HS-27A (cell line): ENCODE measurements at regions not wholly inside any gene's neighbourhood (a gene's known extent, or its start where the extent isn't known, plus 50 kb on each side); places are given as distances from the start of the nearest gene placed in this dataset.
"Not testable (repeated sequence)": the region's sequence is repeated elsewhere in the genome, so short reads cannot be mapped to it uniquely, and the experiment has no call there.

Source experiments
- DNase-seq: peaks from one replicate; pipeline ENCODE4 v3.0.0-alpha.2; 2012; ENCODE audit warnings: low read depth, missing footprints

DNA sequence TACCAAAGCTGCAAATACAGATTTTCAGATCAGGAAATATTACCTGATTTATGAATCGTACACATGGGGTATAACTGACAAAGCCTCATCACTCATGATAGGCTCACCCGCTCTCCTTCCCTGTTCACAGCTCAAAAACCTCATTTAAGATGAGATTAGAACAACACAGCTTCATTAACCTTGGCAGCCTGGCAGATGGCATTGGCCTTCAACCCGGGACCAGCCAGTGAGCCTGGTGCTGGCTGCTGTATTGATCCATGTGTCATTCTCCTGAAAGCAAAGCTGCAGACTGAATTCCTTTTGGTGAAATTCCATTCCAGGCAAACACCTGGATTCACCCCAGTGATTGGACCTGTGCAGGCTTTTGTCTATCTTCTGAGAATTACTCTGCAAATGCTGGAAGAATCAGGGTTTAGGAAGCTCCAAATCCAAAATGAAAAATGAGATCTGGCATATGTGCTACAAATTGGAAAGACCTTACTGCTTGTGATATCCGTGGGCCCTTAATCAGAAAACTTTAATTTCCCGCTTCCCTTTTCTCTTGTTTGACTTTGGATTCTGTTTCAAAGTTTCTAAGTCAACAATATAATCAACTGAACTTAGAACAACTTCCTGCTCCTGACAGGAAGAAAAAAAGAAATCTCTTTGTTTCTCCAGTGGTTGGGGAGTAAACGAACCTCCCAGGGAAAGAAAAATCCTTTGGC, 189.1 kb upstream of the KBTBD8 start:
- no peak for DNase-seq

DNA sequence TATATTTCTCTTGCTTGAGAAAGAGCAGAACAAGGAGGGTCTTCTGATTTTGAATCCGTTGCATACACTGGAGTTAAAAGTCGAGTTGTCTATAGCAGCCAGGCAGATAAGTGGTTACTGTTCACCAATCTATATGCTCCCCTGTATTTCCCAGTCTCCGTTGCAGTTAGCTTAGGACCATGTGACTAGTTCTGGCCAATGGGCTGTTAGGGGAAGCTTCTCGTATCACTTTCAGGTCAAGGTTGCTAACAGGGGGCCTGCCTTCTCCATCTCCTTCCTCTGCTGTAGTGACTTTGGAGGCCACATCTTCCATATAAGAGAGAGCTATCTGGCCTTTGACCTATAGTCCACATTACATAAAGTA, 188.5 kb upstream of the KBTBD8 start:
- no peak for DNase-seq

GRCh38 chr3:66812136-66812535, 186.0 kb upstream of the KBTBD8 start:
- no peak for DNase-seq

DNA sequence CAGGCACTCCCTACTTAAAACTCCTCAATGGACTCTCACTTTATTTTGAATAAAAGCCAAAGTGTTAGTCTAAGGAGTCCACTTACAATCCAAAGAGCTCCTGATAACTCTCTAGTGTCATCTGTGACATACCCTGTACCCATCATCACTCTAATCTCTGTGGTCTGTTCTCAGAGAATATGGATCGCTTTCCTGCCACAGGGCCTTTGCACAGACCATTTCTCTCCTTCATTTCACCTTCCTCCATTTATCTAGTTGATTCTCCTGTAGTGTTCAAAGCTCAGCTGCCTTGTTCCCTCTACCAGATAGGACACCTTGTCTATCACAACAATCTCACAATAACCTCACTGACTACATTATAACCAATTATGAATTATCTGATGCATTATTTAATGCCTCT, 185.4 kb upstream of the KBTBD8 start:
- no peak for DNase-seq

DNA sequence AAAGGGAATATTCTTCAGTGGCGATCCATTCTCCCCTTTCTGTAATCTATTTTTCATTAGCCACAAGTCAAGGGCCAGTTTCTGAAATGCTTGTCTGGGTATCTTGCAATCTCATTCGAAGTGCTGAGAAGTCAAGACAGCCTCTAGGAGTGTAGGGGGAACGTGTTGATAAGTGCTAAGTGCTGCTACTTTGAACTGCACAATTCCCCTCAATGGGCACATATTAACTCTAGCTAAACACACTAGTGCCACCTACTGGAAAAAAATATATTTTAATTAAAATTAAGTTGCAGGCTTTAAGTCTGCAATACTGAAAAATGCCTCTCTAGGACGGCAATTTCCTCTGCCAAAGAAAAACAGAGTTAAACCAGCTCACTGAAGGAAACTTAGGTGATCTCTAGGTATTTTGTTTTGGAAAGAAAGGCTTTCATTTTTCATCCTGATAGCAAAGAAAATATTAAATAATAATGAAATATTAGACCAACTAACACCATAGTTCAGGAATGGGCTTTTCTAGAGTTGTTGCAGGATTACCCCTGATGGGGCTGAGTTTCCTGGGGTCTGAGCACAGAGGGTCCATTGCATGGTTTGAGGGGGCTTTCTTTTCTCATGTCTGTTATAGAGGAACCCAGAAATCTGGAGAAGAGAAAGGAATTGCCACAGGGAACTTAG, 181.9 kb upstream of the KBTBD8 start:
- DNase-seq = no peak

DNA sequence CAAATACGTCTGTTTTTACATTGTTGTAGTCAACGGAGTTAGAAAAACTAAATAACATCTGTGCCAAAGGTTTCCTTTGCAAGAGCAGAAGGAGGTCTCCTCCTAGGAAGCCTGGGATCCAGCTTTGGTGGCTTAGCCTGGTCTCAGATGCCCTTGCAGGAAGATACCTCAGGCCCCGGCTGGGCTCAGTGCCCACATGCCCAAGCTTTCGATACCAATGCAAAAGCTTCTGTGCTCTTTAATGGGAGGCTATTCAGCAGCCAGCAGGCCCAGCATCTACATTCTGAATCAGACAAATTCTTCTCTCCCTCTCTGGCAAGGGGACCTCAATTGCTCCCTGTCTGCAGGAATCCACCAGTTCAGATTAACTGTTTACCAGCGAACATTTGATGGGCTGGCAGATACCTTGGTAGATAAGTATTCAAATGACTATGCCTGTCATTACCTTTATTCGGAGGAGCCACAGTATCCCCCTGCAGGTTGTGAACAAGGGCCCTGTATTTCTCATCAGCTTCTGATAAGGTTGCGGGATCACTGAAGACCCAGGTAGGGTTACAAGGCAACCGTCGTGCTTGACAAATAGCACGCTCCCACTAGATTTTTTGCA, 180.1 kb upstream of the KBTBD8 start:
- DNase-seq = no peak

DNA sequence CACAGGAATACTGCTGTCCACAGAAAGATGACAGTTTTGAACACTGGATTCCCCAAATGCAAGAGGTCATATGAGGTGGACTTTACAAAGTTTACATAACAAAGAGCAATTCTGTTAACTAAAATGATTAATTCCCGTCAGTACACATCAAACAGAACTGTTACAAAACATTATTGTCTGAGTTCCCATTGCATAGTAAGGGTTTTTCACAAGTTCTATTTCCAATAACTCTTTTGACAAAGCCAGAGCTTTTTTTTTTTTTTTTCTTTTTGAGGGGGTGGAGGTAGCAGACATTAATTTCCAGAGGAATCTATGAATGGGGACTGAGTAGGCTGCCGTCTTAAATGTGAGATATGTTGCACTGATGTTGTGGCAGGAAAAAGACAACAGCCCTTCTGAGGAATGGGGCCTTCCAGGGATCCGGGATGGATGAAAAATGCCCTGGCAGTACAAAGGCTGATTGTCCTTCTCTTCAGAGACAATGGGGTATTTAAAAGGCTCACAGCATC, 178.1 kb upstream of the KBTBD8 start:
- no peak for DNase-seq

- DNase-seq = peak; percentile 38
Observed at GRCh38 chr3:66822186-66823008, 175.7 kb upstream of the KBTBD8 start.

- no peak for DNase-seq
Observed at GRCh38 chr3:66823009-66823397, 175.1 kb upstream of the KBTBD8 start.

GRCh38 chr3:66823532-66823931, 174.6 kb upstream of the KBTBD8 start:
- no peak for DNase-seq

GRCh38 chr3:66825375-66825774, 172.7 kb upstream of the KBTBD8 start:
- no peak for DNase-seq

- no peak for DNase-seq
Observed at GRCh38 chr3:66827726-66828125, 170.4 kb upstream of the KBTBD8 start.

DNA sequence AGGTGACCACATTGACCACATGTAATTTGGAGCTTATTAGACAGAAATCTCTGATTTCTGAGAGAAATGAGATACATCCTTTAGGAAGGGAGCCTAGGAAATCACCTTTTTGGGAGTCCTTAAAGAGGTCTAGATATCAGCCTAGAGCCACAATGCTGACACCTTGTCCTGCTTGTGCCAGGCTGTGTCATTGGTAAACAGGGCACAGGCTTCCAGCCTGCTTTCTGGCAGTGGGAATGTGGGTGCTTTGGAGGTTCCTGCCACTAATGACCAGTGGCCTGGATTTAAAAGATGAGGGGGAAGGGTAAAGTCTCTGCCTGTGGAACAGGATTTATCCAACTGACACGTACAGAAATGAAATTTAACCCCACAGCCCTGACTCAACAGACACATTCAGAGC, 169.8 kb upstream of the KBTBD8 start:
- no peak for DNase-seq

- no peak for DNase-seq
Observed at GRCh38 chr3:66830301-66830700, 167.8 kb upstream of the KBTBD8 start.

DNA sequence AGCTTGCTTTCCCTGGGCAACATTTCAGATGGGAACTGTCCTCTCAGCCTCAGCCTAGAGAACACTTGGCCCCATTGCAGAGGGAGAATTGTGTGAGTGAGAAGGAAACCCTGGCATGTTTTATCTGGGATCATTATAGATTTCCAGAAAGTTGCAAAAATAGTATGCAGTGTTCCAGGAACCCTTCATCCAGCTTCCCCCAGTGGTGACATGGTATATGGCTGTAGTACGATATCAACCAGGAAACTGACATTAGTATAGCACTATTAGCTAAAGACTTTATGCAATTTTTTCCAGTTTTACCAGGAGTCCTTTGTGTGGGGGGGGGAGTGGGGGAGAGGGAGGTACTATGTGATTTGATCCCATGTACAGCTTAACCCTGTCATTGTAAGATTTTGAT, 166.2 kb upstream of the KBTBD8 start:
- no peak for DNase-seq

DNA sequence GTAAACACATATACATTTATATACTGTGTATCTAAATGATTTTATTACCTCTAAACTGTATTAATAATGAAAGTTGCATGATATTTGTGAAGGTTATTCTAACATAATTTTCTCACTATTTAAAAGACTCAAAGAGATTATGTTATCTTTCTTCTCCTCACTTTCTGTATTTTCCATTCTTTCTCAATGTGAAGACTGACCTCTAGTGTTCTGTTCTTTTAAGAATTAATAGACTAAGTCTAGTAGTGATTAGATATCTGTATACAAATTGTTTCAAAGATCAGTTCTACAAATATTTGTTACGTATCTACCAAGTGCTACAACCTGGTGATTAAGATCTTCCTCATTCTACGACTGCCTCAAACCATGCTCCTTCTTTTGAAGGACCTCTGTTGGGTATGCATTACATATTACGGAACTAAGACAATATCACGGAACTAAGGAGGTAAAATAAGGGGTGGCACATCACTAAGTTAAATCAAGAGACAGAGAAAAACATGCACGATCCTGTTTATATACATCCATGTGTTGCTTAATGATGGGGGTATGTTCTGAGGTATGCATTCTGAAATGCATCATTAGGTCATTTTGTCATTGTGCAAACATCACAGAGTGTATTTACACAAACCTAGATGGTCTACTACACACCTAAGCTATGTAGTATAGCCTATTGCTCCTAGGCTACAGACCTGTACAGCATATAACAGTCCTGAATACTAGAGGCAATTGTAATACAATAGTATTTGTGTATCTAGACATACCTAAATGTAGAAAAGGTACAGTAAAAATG, 161.5 kb upstream of the KBTBD8 start:
- DNase-seq = no peak

GRCh38 chr3:66838704-66839103, 159.4 kb upstream of the KBTBD8 start:
- no peak for DNase-seq

DNA sequence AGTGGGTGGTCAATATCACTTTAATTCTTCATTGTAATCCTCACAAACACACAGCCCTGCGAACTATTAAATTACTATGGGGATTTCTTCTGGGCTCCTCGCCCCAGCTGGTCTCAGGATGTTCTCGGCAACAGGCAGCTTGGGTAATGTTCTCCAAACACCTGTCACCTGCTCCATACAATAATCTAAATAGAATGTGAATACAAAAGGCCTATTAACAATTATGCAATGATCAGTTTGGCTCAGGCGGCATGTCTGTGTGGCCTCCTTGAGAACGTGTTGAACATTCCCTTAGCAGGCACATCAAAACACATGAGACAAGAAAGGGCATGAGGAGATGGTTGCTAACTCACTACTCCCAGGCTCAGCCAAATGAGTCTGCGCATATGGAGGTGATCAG, 158.6 kb upstream of the KBTBD8 start:
- DNase-seq = no peak

DNA sequence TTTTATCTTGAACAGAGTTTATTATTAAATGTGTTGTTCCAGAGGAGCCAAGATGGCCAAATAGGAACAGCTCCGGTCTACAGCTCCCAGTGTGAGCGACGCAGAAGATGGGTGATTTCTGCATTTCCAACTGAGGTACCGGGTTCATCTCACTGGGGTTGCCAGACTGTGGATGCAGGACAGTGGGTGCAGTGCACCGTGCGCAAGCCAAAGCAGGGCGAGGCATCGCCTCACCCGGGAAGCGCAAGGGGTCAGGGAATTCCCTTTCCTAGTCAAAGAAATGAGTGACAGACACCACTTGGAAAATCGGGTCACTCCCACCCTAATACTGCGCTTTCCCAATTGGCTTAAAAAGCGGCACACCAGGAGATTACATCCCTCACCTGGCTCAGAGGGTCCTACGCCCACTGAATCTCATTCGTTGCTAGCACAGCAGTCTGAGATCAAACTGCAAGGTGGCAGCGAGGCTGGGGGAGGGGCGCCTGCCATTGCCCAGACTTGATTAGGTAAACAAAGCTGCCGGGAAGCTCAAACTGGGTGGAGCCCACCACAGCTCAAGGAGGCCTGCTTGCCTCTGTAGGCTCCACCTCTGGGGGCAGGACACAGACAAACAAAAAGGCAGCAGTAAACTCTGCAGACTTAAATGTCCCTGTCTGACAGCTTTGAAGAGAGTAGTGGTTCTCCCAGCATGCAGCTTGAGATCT, 155.2 kb upstream of the KBTBD8 start:
- not testable (repeated sequence) for DNase-seq

GRCh38 chr3:66851894-66852613, 146.1 kb upstream of the KBTBD8 start:
- no peak for DNase-seq
